ENCODE measurements at regions not wholly inside any gene's neighbourhood (a gene's known extent, or its start where the extent isn't known, plus 50 kb on each side); places are given as distances from the start of the nearest gene placed in this dataset.

GRCh38 chr1:209368864-209369598 is 214.5 kb upstream of the CAMK1G start:
- no peaks in the 10 kb centered on the region for H3K4me1 ChIP-seq (ENCODE audit: control insufficient read depth in 1 of 2, insufficient read depth in 2 of 2, low read length in 2 of 2)
- H4K20me1 ChIP-seq (ENCODE audit: insufficient read depth, low read length), result no peaks in the 10 kb centered on the region
- H3K27me3 Mint-ChIP-seq (ENCODE audit: low read depth in 3 of 3), result peaks cover 2 to 7% (median 3%) of the 10 kb centered on the region in 3 donors
- peaks cover 0 to 2% (median 0%) of the 10 kb centered on the region in 7 donors for H3K9me3 Mint-ChIP-seq
- no peak overlapping the region for H3K4me2 ChIP-seq (replicated peaks; ENCODE audit: extremely low read depth, low read length, poor library complexity, severe bottlenecking)
- H3K27ac ChIP-seq (ENCODE audit: low read depth in 1 of 2, low read length in 2 of 2), result no peak overlapping the region
- no peak overlapping the region for H3K27ac Mint-ChIP-seq
- TF ChIP-seq, protein P1, sequence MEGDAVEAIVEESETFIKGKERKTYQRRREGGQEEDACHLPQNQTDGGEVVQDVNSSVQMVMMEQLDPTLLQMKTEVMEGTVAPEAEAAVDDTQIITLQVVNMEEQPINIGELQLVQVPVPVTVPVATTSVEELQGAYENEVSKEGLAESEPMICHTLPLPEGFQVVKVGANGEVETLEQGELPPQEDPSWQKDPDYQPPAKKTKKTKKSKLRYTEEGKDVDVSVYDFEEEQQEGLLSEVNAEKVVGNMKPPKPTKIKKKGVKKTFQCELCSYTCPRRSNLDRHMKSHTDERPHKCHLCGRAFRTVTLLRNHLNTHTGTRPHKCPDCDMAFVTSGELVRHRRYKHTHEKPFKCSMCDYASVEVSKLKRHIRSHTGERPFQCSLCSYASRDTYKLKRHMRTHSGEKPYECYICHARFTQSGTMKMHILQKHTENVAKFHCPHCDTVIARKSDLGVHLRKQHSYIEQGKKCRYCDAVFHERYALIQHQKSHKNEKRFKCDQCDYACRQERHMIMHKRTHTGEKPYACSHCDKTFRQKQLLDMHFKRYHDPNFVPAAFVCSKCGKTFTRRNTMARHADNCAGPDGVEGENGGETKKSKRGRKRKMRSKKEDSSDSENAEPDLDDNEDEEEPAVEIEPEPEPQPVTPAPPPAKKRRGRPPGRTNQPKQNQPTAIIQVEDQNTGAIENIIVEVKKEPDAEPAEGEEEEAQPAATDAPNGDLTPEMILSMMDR (IDR thresholded peaks at IDR 0.05), result no peak
- no peaks in the 10 kb centered on the region for H3K36me3 Mint-ChIP-seq
- H2AFZ ChIP-seq (ENCODE audit: insufficient read depth, low read depth, low read length, poor library complexity, severe bottlenecking), result no peak overlapping the region
- no peaks in the 10 kb centered on the region for H3K9me3 ChIP-seq (replicated peaks in 1 of 2; ENCODE audit: control insufficient read depth in 1 of 2, insufficient read depth in 1 of 2, low read length in 2 of 2)
- no peak overlapping the region for H3K4me3 Mint-ChIP-seq
- H3K4me3 ChIP-seq (replicated peaks in 1 of 3; ENCODE audit: low read depth in 2 of 3, low read length in 3 of 3), result no peak overlapping the region
- DNase-seq, result no peak
- H3K9ac ChIP-seq (ENCODE audit: insufficient read depth, low read length, poor library complexity, severe bottlenecking), result no peak overlapping the region
- 66% methylated on average over 3 of the region's 8 CpGs for WGBS (ENCODE audit: insufficient coverage)
- H3K27me3 ChIP-seq (ENCODE audit: control insufficient read depth in 2 of 2, insufficient read depth in 2 of 2, low read length in 2 of 2), result no peaks in the 10 kb centered on the region
- H3K36me3 ChIP-seq (replicated peaks in 1 of 2; ENCODE audit: control insufficient read depth in 1 of 2, insufficient read depth in 2 of 2, low read length in 2 of 2), result no peaks in the 10 kb centered on the region
- intact Hi-C loops (cut with micrococcal nuclease), result no loop called here
- no peaks in the 10 kb centered on the region for H3K79me2 ChIP-seq (ENCODE audit: insufficient read depth, low read length)
- no peaks in the 10 kb centered on the region for H3K4me1 Mint-ChIP-seq

GRCh38 chr1:209370241-209370995 is 213.1 kb upstream of the CAMK1G start:
- Mint-ChIP-seq H3K27ac (no peak overlapping the region), H3K36me3 (no peaks in the 10 kb centered on the region), H3K4me3 (no peak overlapping the region), H3K4me1 (no peaks in the 10 kb centered on the region), H3K27me3 (ENCODE audit: low read depth in 3 of 3) (peaks cover 3 to 8% (median 4%) of the 10 kb centered on the region in 3 donors), H3K9me3 (peaks cover 0 to 2% (median 0%) of the 10 kb centered on the region in 7 donors)
- Histone ChIP-seq H3K4me2 (replicated peaks; ENCODE audit: extremely low read depth, low read length, poor library complexity, severe bottlenecking) (no peak overlapping the region), H2AFZ (ENCODE audit: insufficient read depth, low read depth, low read length, poor library complexity, severe bottlenecking) (no peak overlapping the region), H3K9ac (ENCODE audit: insufficient read depth, low read length, poor library complexity, severe bottlenecking) (no peak overlapping the region), H3K79me2 (ENCODE audit: insufficient read depth, low read length) (no peaks in the 10 kb centered on the region), H3K9me3 (replicated peaks in 1 of 2; ENCODE audit: control insufficient read depth in 1 of 2, insufficient read depth in 1 of 2, low read length in 2 of 2) (no peaks in the 10 kb centered on the region), H3K4me1 (ENCODE audit: control insufficient read depth in 1 of 2, insufficient read depth in 2 of 2, low read length in 2 of 2) (no peaks in the 10 kb centered on the region), H3K27me3 (ENCODE audit: control insufficient read depth in 2 of 2, insufficient read depth in 2 of 2, low read length in 2 of 2) (no peaks in the 10 kb centered on the region), H3K27ac (ENCODE audit: low read depth in 1 of 2, low read length in 2 of 2) (no peak overlapping the region), H4K20me1 (ENCODE audit: insufficient read depth, low read length) (no peaks in the 10 kb centered on the region), H3K36me3 (replicated peaks in 1 of 2; ENCODE audit: control insufficient read depth in 1 of 2, insufficient read depth in 2 of 2, low read length in 2 of 2) (no peaks in the 10 kb centered on the region), H3K4me3 (replicated peaks in 1 of 3; ENCODE audit: low read depth in 2 of 3, low read length in 3 of 3) (no peak overlapping the region)
- WGBS (ENCODE audit: insufficient coverage), result 94% methylated on average over 5 of the region's 6 CpGs
- TF ChIP-seq, protein P1 (IDR thresholded peaks at IDR 0.05), result no peak
- DNase-seq, result no peak
- intact Hi-C loops (cut with micrococcal nuclease), result no loop called here
